ENCODE measurements at regions not wholly inside any gene's neighbourhood (a gene's known extent, or its start where the extent isn't known, plus 50 kb on each side); places are given as distances from the start of the nearest gene placed in this dataset.
"Not testable (repeated sequence)": the region's sequence is repeated elsewhere in the genome, so short reads cannot be mapped to it uniquely, and the experiment has no call there.

DNA sequence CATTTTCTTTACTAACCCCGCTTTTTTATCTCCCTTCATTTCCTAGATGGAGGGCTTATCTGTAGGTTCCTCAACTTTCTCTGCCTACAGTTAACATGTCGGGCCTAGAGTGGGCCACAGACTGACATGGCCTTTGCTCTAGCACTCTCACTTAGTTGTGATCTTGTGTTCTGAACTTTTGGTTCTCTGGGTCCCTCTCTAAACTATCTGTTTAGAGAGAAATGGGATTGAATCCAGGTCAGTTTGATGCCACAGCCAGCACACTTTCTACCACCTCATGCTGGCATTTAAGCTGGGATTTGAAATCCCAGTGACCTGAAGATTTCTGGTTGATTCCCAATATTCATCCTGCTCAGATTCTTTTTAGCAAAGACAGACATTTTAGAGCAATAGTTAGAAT, 388.5 kb upstream of the PAPPA start:
- in situ Hi-C loops (cut with MboI; ENCODE audit: low sequenced_read_pairs): no loop called here

- in situ Hi-C loops (cut with MboI; ENCODE audit: low sequenced_read_pairs): no loop called here
Observed at GRCh38 chr9:115766370-115766955, 387.1 kb upstream of the PAPPA start.

DNA sequence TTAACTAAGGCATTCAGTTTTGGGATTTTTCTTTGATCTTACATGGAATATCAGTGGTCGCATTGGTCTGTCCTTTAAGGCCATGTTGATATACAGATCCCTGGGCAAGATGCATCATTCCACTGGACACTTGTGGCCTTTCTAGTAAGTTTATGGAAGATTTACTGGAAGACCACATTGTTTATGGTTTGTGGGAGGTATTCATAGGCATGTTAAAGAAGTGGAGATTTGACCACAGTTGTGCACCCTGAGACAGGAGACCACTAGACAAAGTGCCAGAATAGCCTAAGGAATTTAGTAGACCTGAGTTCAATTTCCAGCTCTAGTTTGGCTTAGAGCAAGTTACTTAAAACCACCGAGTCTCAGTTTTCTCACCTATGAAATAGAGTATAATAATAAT, 383.1 kb upstream of the PAPPA start:
- in situ Hi-C loops (cut with MboI; ENCODE audit: low sequenced_read_pairs): no loop called here

DNA sequence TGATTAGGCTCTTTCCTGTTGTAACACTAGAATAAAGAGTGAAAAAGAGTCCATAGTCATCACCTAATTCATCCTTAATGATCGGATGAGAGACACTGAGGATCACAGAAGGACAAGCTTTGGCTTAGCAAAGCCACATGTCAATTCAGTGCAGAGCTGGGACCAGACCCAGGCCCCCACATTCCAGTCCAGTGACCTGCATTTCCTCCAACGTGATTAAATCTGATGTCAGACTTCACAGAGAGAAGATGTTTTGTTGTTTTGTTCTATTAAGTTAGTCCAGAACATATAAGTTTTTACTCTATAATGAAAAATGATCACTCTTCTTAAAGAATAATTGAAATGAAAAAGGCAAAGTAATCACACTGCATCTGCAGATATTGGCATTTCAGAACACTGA, 377.9 kb upstream of the PAPPA start:
- in situ Hi-C loops (cut with MboI; ENCODE audit: low sequenced_read_pairs): no loop called here

- in situ Hi-C loops (cut with MboI; ENCODE audit: low sequenced_read_pairs): no loop called here
Observed at GRCh38 chr9:115777610-115778009, 376.0 kb upstream of the PAPPA start.

DNA sequence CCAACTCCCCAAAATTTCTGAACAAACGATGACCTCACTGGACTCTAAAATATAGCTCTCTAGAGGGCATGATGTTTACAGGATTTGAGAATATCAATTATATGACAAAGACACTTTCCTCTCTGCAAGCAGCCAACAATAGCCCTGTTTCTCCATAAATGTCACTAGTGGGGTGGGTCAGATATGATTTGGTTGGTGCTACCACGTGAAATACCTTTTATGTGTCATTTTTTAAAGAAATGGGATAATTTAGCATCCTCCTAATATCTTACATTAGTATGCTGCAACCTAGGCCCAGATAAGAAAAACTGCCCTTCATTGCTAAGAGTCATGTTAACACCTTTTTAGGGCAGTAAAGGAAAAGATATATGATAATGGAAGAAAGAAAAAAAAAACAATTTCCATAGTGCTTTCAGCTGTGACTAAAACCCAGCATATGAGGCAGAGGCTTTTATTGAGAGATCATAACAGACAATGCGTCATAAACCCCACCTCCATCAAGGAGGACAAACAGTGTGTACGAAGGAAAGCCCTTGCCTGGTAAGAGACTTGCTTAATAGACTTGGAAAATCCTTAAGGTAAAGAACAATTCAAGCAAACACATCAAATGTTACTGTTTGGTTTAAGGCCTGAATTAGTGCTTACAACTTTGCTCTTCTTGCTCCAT, 372.4 kb upstream of the PAPPA start:
- in situ Hi-C loops (cut with MboI; ENCODE audit: low sequenced_read_pairs): no loop called here

DNA sequence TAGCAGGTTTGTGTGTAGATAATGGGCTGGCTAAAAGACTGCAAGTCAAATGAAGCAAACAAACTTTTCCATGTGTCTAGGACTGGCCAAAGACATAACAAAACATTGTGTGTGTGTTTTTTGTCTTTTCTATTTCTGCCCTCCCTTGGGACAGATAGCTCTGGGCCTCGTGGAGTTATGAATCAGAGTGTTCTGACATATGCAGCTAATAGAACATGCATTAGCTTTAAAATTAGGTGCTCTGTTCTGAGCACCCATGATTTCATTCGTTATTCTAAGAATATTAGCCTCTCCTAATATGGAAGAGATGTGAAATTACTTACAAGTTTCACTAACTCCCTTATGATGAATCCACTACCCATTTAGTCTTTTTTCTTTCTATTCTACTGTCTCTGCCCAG, 367.3 kb upstream of the PAPPA start:
- in situ Hi-C loops (cut with MboI; ENCODE audit: low sequenced_read_pairs): no loop called here

DNA sequence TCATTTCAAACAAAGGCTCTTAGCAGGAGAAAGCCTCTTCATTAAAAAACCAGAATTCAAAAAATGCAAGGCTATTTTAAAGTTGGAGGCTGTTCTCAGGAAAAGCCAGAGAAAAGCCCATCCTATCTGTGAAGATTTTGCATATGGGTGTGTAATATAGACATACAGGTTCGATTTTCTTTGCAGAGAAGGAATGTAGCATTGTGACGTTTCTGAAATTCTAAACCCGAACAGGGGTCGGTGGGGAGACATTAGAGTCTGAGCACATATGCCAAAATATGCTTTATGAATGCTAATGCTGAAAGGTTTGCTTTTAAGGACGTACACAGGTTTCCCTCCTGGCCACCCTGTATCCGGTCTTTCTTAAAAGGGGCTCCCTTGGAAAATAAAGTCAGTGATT, 363.1 kb upstream of the PAPPA start:
- in situ Hi-C loops (cut with MboI; ENCODE audit: low sequenced_read_pairs): no loop called here

- in situ Hi-C loops (cut with MboI; ENCODE audit: low sequenced_read_pairs): no loop called here
Observed at GRCh38 chr9:115794921-115795475, 358.6 kb upstream of the PAPPA start.

DNA sequence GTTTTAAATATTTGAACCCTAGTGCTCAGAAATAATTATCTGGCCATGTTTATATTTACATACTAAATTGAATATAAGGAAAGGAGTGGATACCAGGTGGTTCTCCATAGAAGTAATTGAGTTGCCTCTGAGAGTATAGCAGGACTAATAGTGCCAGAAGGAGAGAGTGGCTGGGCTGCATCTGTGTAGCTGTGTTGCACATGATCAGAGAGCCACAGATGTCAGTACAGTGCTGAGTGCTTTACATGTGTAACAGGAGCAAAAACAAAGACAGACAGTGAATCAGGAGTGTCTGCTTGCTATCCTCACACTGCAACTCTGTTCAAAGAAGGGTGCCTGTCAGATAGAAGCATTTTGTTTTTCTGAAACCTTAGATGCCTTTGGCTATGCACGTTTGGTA, 353.9 kb upstream of the PAPPA start:
- in situ Hi-C loops (cut with MboI; ENCODE audit: low sequenced_read_pairs): no loop called here

- in situ Hi-C loops (cut with MboI; ENCODE audit: low sequenced_read_pairs): no loop called here
Observed at GRCh38 chr9:115804206-115804605, 349.4 kb upstream of the PAPPA start.

GRCh38 chr9:115808108-115808507, 345.5 kb upstream of the PAPPA start:
- in situ Hi-C loops (cut with MboI; ENCODE audit: low sequenced_read_pairs): no loop called here

- in situ Hi-C loops (cut with MboI; ENCODE audit: low sequenced_read_pairs): no loop called here
Observed at GRCh38 chr9:115808695-115809094, 344.9 kb upstream of the PAPPA start.

DNA sequence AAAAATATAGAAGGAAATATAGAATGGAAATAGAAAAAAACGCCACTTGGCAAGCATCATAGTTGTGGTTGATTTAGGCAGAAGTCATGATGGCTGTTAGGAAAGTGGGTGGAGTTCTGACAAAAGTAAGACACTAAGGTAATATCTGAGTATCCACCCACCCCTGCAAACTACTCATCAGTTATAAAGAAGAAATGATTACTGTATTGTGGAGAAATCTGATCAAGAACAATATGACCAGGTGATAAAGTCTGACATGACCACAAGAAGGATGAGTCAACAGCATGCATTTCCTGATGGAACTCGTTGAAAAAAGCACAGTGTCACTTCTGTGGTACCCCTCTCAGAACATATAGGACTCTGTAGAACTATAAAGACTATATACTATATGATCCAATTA, 343.4 kb upstream of the PAPPA start:
- in situ Hi-C loops (cut with MboI; ENCODE audit: low sequenced_read_pairs): no loop called here

DNA sequence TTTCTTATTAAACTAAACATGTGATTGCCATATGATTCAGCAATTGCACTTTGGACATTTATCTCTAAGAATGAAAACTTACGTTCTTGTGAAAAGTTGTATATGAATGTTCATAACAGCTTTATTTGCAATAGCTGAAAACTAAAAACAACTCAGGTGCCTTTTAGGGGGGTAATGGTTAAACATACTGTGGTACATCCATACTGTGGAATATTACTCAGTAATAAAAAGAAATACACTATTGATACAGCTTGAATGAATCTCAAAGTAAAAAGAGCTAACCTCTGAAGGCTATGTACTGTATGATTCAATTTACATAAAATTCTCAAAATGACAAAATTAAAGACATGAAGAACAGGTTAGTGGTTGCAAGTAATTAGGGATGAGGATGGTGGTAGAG, 339.5 kb upstream of the PAPPA start:
- in situ Hi-C loops (cut with MboI; ENCODE audit: low sequenced_read_pairs): no loop called here

- in situ Hi-C loops (cut with MboI; ENCODE audit: low sequenced_read_pairs): no loop called here
Observed at GRCh38 chr9:115815786-115816185, 337.8 kb upstream of the PAPPA start.

DNA sequence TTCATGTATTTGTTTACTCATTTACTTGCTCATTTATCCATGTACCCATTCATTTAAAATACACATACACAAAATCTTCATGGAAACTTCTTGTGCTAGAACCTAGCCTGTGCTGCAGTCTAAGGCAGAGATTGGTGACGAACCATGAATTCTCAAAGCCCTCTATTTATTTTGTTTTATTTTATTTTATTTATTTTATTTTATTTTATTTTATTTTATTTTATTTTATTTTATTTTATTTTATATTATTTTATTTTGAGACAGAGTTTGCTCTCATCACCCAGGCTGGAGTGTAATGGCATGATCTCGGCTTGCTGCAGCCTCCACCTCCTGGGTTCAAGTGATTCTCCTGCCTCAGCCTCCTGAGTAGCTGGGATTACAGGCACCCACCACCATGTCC, 334.9 kb upstream of the PAPPA start:
- in situ Hi-C loops (cut with MboI; ENCODE audit: low sequenced_read_pairs): not testable (repeated sequence)

DNA sequence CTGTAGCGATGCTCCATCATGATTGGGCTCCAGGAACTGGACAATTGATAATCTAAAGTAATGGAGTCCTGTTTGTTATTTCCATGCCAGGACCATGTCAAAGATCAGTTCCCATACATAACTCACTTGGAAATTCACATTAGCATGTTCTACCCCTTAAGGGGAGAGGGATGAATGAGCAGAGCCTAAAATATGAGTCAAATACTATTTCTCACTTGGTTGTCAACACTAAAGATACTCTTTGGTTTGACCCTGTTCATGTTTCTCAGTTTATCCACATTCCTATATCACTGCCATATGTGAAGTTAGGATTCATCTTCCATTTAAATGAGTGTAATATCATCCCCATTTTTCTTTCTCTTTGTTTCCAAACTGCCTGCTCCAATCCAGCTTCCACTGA, 321.6 kb upstream of the PAPPA start:
- in situ Hi-C loops (cut with MboI; ENCODE audit: low sequenced_read_pairs): no loop called here

GRCh38 chr9:115837618-115838017, 316.0 kb upstream of the PAPPA start:
- in situ Hi-C loops (cut with MboI; ENCODE audit: low sequenced_read_pairs): no loop called here

DNA sequence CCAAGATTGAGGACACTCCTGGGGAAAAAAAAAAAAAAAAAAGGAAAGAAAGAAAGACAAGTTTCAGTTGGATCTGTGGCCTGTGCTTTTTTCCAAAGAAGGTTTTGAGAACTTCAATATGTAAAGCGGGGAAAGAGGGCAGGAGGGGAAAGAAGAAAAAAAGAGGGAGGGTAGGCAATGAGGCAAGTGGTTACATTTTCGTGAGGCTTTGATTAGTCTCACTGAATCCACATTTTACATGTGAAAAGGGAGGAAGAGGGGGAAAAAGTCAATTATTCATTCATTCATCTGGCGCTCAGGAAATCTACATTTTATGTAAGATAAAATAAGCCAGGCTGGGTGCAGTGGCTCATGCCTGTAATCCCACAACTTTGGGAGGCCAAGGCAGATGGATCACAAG, 315.2 kb upstream of the PAPPA start:
- in situ Hi-C loops (cut with MboI; ENCODE audit: low sequenced_read_pairs): no loop called here

DNA sequence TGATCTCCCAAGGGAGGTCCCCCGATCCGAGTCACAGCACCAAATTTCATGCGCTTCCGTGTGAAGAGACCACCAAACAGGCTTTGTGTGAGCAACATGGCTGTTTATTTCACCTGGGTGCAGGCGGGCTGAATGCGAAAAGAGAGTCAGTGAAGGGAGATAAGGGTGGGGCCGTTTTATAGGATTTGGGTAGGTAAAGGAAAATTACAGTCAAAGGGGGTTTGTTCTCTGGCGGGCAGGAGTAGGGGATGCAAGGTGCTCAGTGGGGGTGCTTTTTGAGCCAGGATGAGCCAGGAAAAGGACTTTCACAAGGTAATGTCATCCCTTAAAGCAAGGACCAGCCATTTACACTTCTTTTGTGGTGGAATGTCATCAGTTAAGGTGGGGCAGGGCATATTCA, 309.2 kb upstream of the PAPPA start:
- in situ Hi-C loops (cut with MboI; ENCODE audit: low sequenced_read_pairs): not testable (repeated sequence)

DNA sequence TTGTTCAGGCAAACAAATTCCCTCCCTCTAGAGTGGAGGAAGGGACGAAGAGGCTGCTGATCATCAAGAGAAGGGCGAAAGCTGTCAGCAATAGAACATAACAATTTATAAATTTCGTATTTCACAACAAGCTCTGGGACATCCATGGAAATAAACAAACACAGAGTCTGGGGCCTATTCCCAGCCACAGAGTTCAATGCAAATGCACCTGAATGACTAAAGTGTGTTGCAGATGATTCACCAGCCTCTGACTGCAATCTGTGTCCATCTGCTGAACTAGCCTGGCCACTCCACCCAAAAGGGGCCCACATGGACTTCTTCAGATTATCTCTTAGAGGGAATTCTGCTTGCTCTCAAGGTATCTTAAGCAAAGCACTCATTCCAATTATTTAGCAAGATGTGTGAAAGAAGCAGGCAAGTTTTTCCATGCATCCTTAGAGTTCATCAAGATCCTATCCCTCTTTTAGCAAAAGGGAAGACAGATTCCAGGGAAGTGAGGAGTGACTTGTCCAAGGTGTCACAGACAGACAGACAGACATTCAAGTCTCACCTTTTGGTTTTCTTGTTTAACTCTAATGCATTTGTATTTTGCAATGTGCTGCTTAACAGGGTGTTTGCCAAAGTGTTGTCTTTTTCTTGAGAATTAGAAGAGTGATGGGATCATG, 307.8 kb upstream of the PAPPA start:
- in situ Hi-C loops (cut with MboI; ENCODE audit: low sequenced_read_pairs): no loop called here
